HAP-1 (cell line): ENCODE measurements at regions not wholly inside any gene's neighbourhood (a gene's known extent, or its start where the extent isn't known, plus 50 kb on each side); places are given as distances from the start of the nearest gene placed in this dataset.

Experiments
- DNase-seq, 2 experiments: peaks; one replicate each; pipeline ENCODE4 v3.0.0-alpha.2; 2016 to 2020; ENCODE audit warnings: low spot score in 2 of 2
- H3K27me3 ChIP-seq: fragments of 250-450 bp; sonication (Bioruptor Pico); 2 replicates; pipeline ENCODE4 v1.5.1; 2020; ENCODE audit warnings: low read depth, mild to moderate bottlenecking, moderate library complexity
- H3K36me3 ChIP-seq: fragments of 250-450 bp; sonication (Bioruptor Pico); replicated peaks from 2 replicates; pipeline ENCODE4 v1.5.1; 2020; ENCODE audit warnings: mild to moderate bottlenecking
- H3K4me1 ChIP-seq: fragments of 250-450 bp; sonication (Bioruptor Pico); 2 replicates; pipeline ENCODE4 v1.5.1; 2020; ENCODE audit warnings: mild to moderate bottlenecking
- H3K4me3 ChIP-seq: fragments of 250-450 bp; sonication (Bioruptor Pico); 2 replicates; pipeline ENCODE4 v1.5.1; 2020; ENCODE audit warnings: mild to moderate bottlenecking, moderate library complexity
- H3K9me3 ChIP-seq: fragments of 250-450 bp; sonication (Bioruptor Pico); 2 replicates; pipeline ENCODE4 v1.5.1; 2020; ENCODE audit warnings: mild to moderate bottlenecking, moderate library complexity
- in situ Hi-C: fragments of 300-500 bp; cut with MboI; formaldehyde crosslinking; loops from 3 replicates; pipeline ENCODE4 v1.14.3; 2020; ENCODE audit warnings: low sequenced_read_pairs, inconsistent platforms, mixed read lengths

- Histone ChIP-seq H3K27me3 (no peaks in the 10 kb centered on the region), H3K9me3 (no peaks in the 10 kb centered on the region), H3K4me1 (no peaks in the 10 kb centered on the region), H3K4me3 (no peak overlapping the region), H3K36me3 (no peaks in the 10 kb centered on the region)
- in situ Hi-C loops = no loop called here
- no peak for DNase-seq
Observed at GRCh38 chr7:36070230-36070629, 82.8 kb upstream of the EEPD1 start.

GRCh38 chr7:36071605-36072004 lies 81.4 kb upstream of the EEPD1 start:
- Histone ChIP-seq H3K36me3 (no peaks in the 10 kb centered on the region), H3K9me3 (no peaks in the 10 kb centered on the region), H3K4me1 (no peaks in the 10 kb centered on the region), H3K4me3 (no peak overlapping the region), H3K27me3 (no peaks in the 10 kb centered on the region)
- no peak for DNase-seq
- in situ Hi-C loops = no loop called here

- H3K9me3 ChIP-seq = no peaks in the 10 kb centered on the region
- H3K4me1 ChIP-seq = no peaks in the 10 kb centered on the region
- H3K4me3 ChIP-seq = no peak overlapping the region
- DNase-seq = no peak
- no peaks in the 10 kb centered on the region for H3K27me3 ChIP-seq
- in situ Hi-C loops = no loop called here
- no peaks in the 10 kb centered on the region for H3K36me3 ChIP-seq
Observed at GRCh38 chr7:36072620-36073019, 80.4 kb upstream of the EEPD1 start.

- Histone ChIP-seq H3K4me3 (no peak overlapping the region), H3K36me3 (no peaks in the 10 kb centered on the region), H3K4me1 (no peaks in the 10 kb centered on the region), H3K27me3 (no peaks in the 10 kb centered on the region), H3K9me3 (no peaks in the 10 kb centered on the region)
- no peak for DNase-seq
- in situ Hi-C loops = no loop called here
Observed at GRCh38 chr7:36075561-36075960, 77.5 kb upstream of the EEPD1 start.

GRCh38 chr7:36076074-36076473 lies 77.0 kb upstream of the EEPD1 start:
- in situ Hi-C loops = no loop called here
- no peaks in the 10 kb centered on the region for H3K36me3 ChIP-seq
- no peaks in the 10 kb centered on the region for H3K9me3 ChIP-seq
- H3K4me3 ChIP-seq = no peak overlapping the region
- DNase-seq = no peak
- H3K27me3 ChIP-seq = no peaks in the 10 kb centered on the region
- no peaks in the 10 kb centered on the region for H3K4me1 ChIP-seq

- no peaks in the 10 kb centered on the region for H3K4me1 ChIP-seq
- no peaks in the 10 kb centered on the region for H3K9me3 ChIP-seq
- H3K4me3 ChIP-seq = no peak overlapping the region
- H3K36me3 ChIP-seq = no peaks in the 10 kb centered on the region
- in situ Hi-C loops = no loop called here
- no peaks in the 10 kb centered on the region for H3K27me3 ChIP-seq
- DNase-seq = no peak
Observed at GRCh38 chr7:36078816-36079360, 74.2 kb upstream of the EEPD1 start.

- in situ Hi-C loops = no loop called here
- Histone ChIP-seq H3K27me3 (no peaks in the 10 kb centered on the region), H3K9me3 (no peaks in the 10 kb centered on the region), H3K36me3 (no peaks in the 10 kb centered on the region), H3K4me1 (no peaks in the 10 kb centered on the region), H3K4me3 (no peak overlapping the region)
- no peak for DNase-seq
Observed at GRCh38 chr7:36079446-36080025, 73.5 kb upstream of the EEPD1 start.

- Histone ChIP-seq H3K9me3 (no peaks in the 10 kb centered on the region), H3K27me3 (no peaks in the 10 kb centered on the region), H3K36me3 (no peaks in the 10 kb centered on the region), H3K4me1 (no peaks in the 10 kb centered on the region), H3K4me3 (no peak overlapping the region)
- in situ Hi-C loops = no loop called here
- no peak for DNase-seq
Observed at GRCh38 chr7:36080843-36081242, 72.2 kb upstream of the EEPD1 start.

- no peak for DNase-seq
- Histone ChIP-seq H3K9me3 (no peaks in the 10 kb centered on the region), H3K36me3 (no peaks in the 10 kb centered on the region), H3K4me3 (no peak overlapping the region), H3K4me1 (no peaks in the 10 kb centered on the region), H3K27me3 (no peaks in the 10 kb centered on the region)
- in situ Hi-C loops = no loop called here
Observed at GRCh38 chr7:36082216-36082615, 70.8 kb upstream of the EEPD1 start.

GRCh38 chr7:36082910-36083309 lies 70.1 kb upstream of the EEPD1 start:
- Histone ChIP-seq H3K4me1 (no peaks in the 10 kb centered on the region), H3K27me3 (no peaks in the 10 kb centered on the region)
- DNase-seq = no peak

GRCh38 chr7:36083626-36084380 lies 69.3 kb upstream of the EEPD1 start:
- no peaks in the 10 kb centered on the region for H3K36me3 ChIP-seq
- no peak overlapping the region for H3K4me3 ChIP-seq
- no peaks in the 10 kb centered on the region for H3K27me3 ChIP-seq
- in situ Hi-C loops = no loop called here
- no peaks in the 10 kb centered on the region for H3K4me1 ChIP-seq
- H3K9me3 ChIP-seq = no peaks in the 10 kb centered on the region
- DNase-seq = no peak

More at GRCh38 chr7:36082910-36083309, 70.1 kb upstream of the EEPD1 start:
- H3K9me3 ChIP-seq = no peaks in the 10 kb centered on the region
- no peak overlapping the region for H3K4me3 ChIP-seq
- no peaks in the 10 kb centered on the region for H3K36me3 ChIP-seq
- in situ Hi-C loops = no loop called here

- Histone ChIP-seq H3K9me3 (no peaks in the 10 kb centered on the region), H3K36me3 (no peaks in the 10 kb centered on the region), H3K4me3 (no peak overlapping the region), H3K4me1 (no peaks in the 10 kb centered on the region), H3K27me3 (no peaks in the 10 kb centered on the region)
- in situ Hi-C loops = no loop called here
- peak; percentile 7 to 55 for DNase-seq
Observed at GRCh38 chr7:36084485-36085091, 68.5 kb upstream of the EEPD1 start.

GRCh38 chr7:36085096-36085495 lies 68.0 kb upstream of the EEPD1 start:
- no peak for DNase-seq
- no peak overlapping the region for H3K4me3 ChIP-seq
- no peaks in the 10 kb centered on the region for H3K27me3 ChIP-seq
- H3K9me3 ChIP-seq = no peaks in the 10 kb centered on the region
- H3K4me1 ChIP-seq = no peaks in the 10 kb centered on the region
- no peaks in the 10 kb centered on the region for H3K36me3 ChIP-seq
- in situ Hi-C loops = no loop called here

- Histone ChIP-seq H3K9me3 (no peaks in the 10 kb centered on the region), H3K36me3 (no peaks in the 10 kb centered on the region), H3K4me3 (no peak overlapping the region), H3K4me1 (no peaks in the 10 kb centered on the region), H3K27me3 (no peaks in the 10 kb centered on the region)
- no peak for DNase-seq
- in situ Hi-C loops = no loop called here
Observed at GRCh38 chr7:36086571-36086970, 66.5 kb upstream of the EEPD1 start.
